Activated B cell treated with CpG ODN at 0.5 μM for 24 hours (primary cell): ENCODE measurements at regions not wholly inside any gene's neighbourhood (a gene's known extent, or its start where the extent isn't known, plus 50 kb on each side); places are given as distances from the start of the nearest gene placed in this dataset.

Experiments used
- ATAC-seq: fragments of 200-7000 bp; cut with Tn5 transposase; one replicate; pipeline ENCODE4 v1.10.0; 2021; ENCODE audit warnings: low read depth, mild to moderate bottlenecking, moderate library complexity
- CTCF ChIA-PET: fragments of 350-600 bp; sonication (Branson Sonifier 250); formaldehyde crosslinking; loops from one replicate; lab custom pipeline; 2021; ENCODE audit warnings: antibody characterized with exemption; lab: Charles Lee
- POLR2A ChIA-PET: fragments of 350-600 bp; sonication (Branson Sonifier 250); formaldehyde crosslinking; loops from one replicate; lab custom pipeline; 2021; ENCODE audit warnings: antibody characterized with exemption; lab: Charles Lee
- DNase-seq: peaks from one replicate; pipeline ENCODE4 v3.0.0; 2022
- H3K27ac Mint-ChIP-seq: one replicate; pipeline ENCODE4 v1.8.0; 2020; ENCODE audit warnings: mixed read lengths
- H3K27me3 Mint-ChIP-seq: one replicate; pipeline ENCODE4 v1.8.0; 2021; ENCODE audit warnings: mixed read lengths
- H3K36me3 Mint-ChIP-seq: one replicate; pipeline ENCODE4 v1.8.0; 2021; ENCODE audit warnings: low read depth, mixed read lengths
- H3K4me1 Mint-ChIP-seq: one replicate; pipeline ENCODE4 v1.8.0; 2021; ENCODE audit warnings: mixed read lengths
- H3K4me3 Mint-ChIP-seq: one replicate; pipeline ENCODE4 v1.8.0; 2020; ENCODE audit warnings: mild to moderate bottlenecking, mixed read lengths
- H3K9me3 Mint-ChIP-seq: one replicate; pipeline ENCODE4 v1.8.0; 2020; ENCODE audit warnings: mixed read lengths
- CTCF ChIP-seq: fragments of 200-600 bp; IDR thresholded peaks from one replicate; pipeline ENCODE4 v1.8.0; 2022; ENCODE audit warnings: antibody characterized with exemption, mild to moderate bottlenecking
- intact Hi-C: fragments of 100-400 bp; cut with micrococcal nuclease; formaldehyde crosslinking; loops from one replicate; pipeline ENCODE4 v1.15.1; 2024

- Mint-ChIP-seq H3K36me3 (no peaks in the 10 kb centered on the region), H3K27me3 (peaks cover 9% of the 10 kb centered on the region), H3K4me1 (no peaks in the 10 kb centered on the region), H3K4me3 (no peak overlapping the region), H3K9me3 (peaks cover 16% of the 10 kb centered on the region), H3K27ac (no peak overlapping the region)
- ATAC-seq (no peak), DNase-seq (no peak)
- CTCF ChIA-PET, result no interaction called here
- POLR2A ChIA-PET, result no interaction called here
- intact Hi-C loops, result no loop called here
- no peak for TF ChIP-seq CTCF
Measured at GRCh38 chr7:24354456-24354855, 70.5 kb downstream of the NPY start.

- intact Hi-C loops, result no loop called here
- Mint-ChIP-seq H3K27me3 (peaks cover 5% of the 10 kb centered on the region), H3K4me1 (no peaks in the 10 kb centered on the region), H3K27ac (no peak overlapping the region), H3K9me3 (peaks cover 6% of the 10 kb centered on the region), H3K36me3 (no peaks in the 10 kb centered on the region), H3K4me3 (no peak overlapping the region)
- no peak for DNase-seq
- ChIA-PET POLR2A (interaction anchor here (0.5 kb wide), 1 partner anchor 715 kb away, joined by 4 read pairs; no protein-coding TSS in a partner anchor), CTCF (no interaction called here)
- no peak for ATAC-seq
- TF ChIP-seq CTCF, result no peak
Measured at GRCh38 chr7:24356718-24357386, 72.9 kb downstream of the NPY start.

GRCh38 chr7:24361001-24361400 is 77.0 kb downstream of the NPY start:
- ChIA-PET CTCF (no interaction called here), POLR2A (no interaction called here)
- Mint-ChIP-seq H3K9me3 (no peaks in the 10 kb centered on the region), H3K27ac (no peak overlapping the region), H3K4me1 (no peaks in the 10 kb centered on the region), H3K27me3 (peaks cover 2% of the 10 kb centered on the region), H3K4me3 (no peak overlapping the region), H3K36me3 (no peaks in the 10 kb centered on the region)
- ATAC-seq (no peak), DNase-seq (no peak)
- no peak for TF ChIP-seq CTCF
- intact Hi-C loops, result no loop called here

- Mint-ChIP-seq H3K4me1 (no peaks in the 10 kb centered on the region), H3K4me3 (no peak overlapping the region), H3K27me3 (peaks cover 2% of the 10 kb centered on the region), H3K9me3 (no peaks in the 10 kb centered on the region), H3K27ac (no peak overlapping the region), H3K36me3 (no peaks in the 10 kb centered on the region)
- ChIA-PET CTCF (no interaction called here), POLR2A (no interaction called here)
- TF ChIP-seq CTCF, result no peak
- intact Hi-C loops, result no loop called here
- ATAC-seq, result no peak
- no peak for DNase-seq
Measured at GRCh38 chr7:24365606-24366005, 81.6 kb downstream of the NPY start.

- ChIA-PET CTCF (no interaction called here), POLR2A (no interaction called here)
- intact Hi-C loops, result no loop called here
- no peak for ATAC-seq
- no peak for TF ChIP-seq CTCF
- no peak overlapping the region for H3K4me3 Mint-ChIP-seq
- H3K9me3 Mint-ChIP-seq, result no peaks in the 10 kb centered on the region
- peaks cover 2% of the 10 kb centered on the region for H3K27me3 Mint-ChIP-seq
- no peaks in the 10 kb centered on the region for H3K36me3 Mint-ChIP-seq
- no peak overlapping the region for H3K27ac Mint-ChIP-seq
- no peak for DNase-seq
- no peaks in the 10 kb centered on the region for H3K4me1 Mint-ChIP-seq
Measured at GRCh38 chr7:24366876-24367275, 82.9 kb downstream of the NPY start.
